Neural crest cell (in vitro differentiated cells): ENCODE measurements at regions not wholly inside any gene's neighbourhood (a gene's known extent, or its start where the extent isn't known, plus 50 kb on each side); places are given as distances from the start of the nearest gene placed in this dataset.

Experiments
- DNase-seq: peaks from one replicate; pipeline ENCODE4 v3.0.0; 2021; ENCODE audit warnings: low read depth, mixed read lengths, low spot score
- H3K27ac Mint-ChIP-seq: one replicate; pipeline ENCODE4 v1.8.0; 2021; ENCODE audit warnings: mild to moderate bottlenecking, mixed read lengths; ENCODE audit not compliant: unreplicated experiment
- H3K27me3 Mint-ChIP-seq: 2 replicates; pipeline ENCODE4 v1.8.0; 2021; ENCODE audit warnings: low read depth, mild to moderate bottlenecking, mixed read lengths
- H3K36me3 Mint-ChIP-seq: 2 replicates; pipeline ENCODE4 v1.8.0; 2021; ENCODE audit warnings: low read depth, mild to moderate bottlenecking, mixed read lengths
- H3K4me1 Mint-ChIP-seq: 2 replicates; pipeline ENCODE4 v1.8.0; 2021; ENCODE audit warnings: mixed read lengths
- H3K4me3 Mint-ChIP-seq: one replicate; pipeline ENCODE4 v1.8.0; 2021; ENCODE audit warnings: mild to moderate bottlenecking, mixed read lengths
- H3K9me3 Mint-ChIP-seq: 2 replicates; pipeline ENCODE4 v1.8.0; 2021; ENCODE audit warnings: mixed read lengths
- CTCF ChIP-seq: fragments of 200-600 bp; sonication (generic); conservative IDR thresholded peaks from 2 replicates; pipeline ENCODE4 v1.5.0; 2021; ENCODE audit warnings: antibody characterized with exemption, mild to moderate bottlenecking

GRCh38 chr15:92243227-92243626 is 150.5 kb upstream of the ST8SIA2 start:
- no peak for DNase-seq
- TF ChIP-seq CTCF = no peak
- Mint-ChIP-seq H3K4me1 (no peaks in the 10 kb centered on the region), H3K27me3 (peaks cover 38% of the 10 kb centered on the region), H3K9me3 (peaks cover 18% of the 10 kb centered on the region), H3K36me3 (peaks cover 3% of the 10 kb centered on the region), H3K4me3 (no peak overlapping the region), H3K27ac (no peak overlapping the region)

GRCh38 chr15:92244703-92245102 is 149.0 kb upstream of the ST8SIA2 start:
- no peaks in the 10 kb centered on the region for H3K4me1 Mint-ChIP-seq
- DNase-seq = no peak
- peak; percentile 27 for TF ChIP-seq CTCF
- no peaks in the 10 kb centered on the region for H3K36me3 Mint-ChIP-seq
- H3K4me3 Mint-ChIP-seq = no peak overlapping the region
- H3K27ac Mint-ChIP-seq = no peak overlapping the region
- peaks cover 10% of the 10 kb centered on the region for H3K9me3 Mint-ChIP-seq
- peaks cover 39% of the 10 kb centered on the region for H3K27me3 Mint-ChIP-seq

- Mint-ChIP-seq H3K4me3 (no peak overlapping the region), H3K9me3 (peaks cover 3% of the 10 kb centered on the region), H3K27me3 (peaks cover 39% of the 10 kb centered on the region), H3K27ac (no peak overlapping the region), H3K36me3 (no peaks in the 10 kb centered on the region), H3K4me1 (no peaks in the 10 kb centered on the region)
- no peak for TF ChIP-seq CTCF
- DNase-seq = no peak
Measured at GRCh38 chr15:92247649-92248242, 145.9 kb upstream of the ST8SIA2 start.

- no peak for DNase-seq
Measured at GRCh38 chr15:92266796-92267685, 126.6 kb upstream of the ST8SIA2 start.

GRCh38 chr15:92268900-92269299 is 124.8 kb upstream of the ST8SIA2 start:
- Mint-ChIP-seq H3K27ac (no peak overlapping the region), H3K4me3 (no peak overlapping the region)

More at GRCh38 chr15:92266796-92267685, 126.6 kb upstream of the ST8SIA2 start:
- no peak overlapping the region for H3K4me3 Mint-ChIP-seq
- H3K4me1 Mint-ChIP-seq = no peaks in the 10 kb centered on the region
- H3K27ac Mint-ChIP-seq = no peak overlapping the region
- H3K27me3 Mint-ChIP-seq = peaks cover 4% of the 10 kb centered on the region
- TF ChIP-seq CTCF = no peak
- H3K36me3 Mint-ChIP-seq = no peaks in the 10 kb centered on the region
- no peaks in the 10 kb centered on the region for H3K9me3 Mint-ChIP-seq

More at GRCh38 chr15:92268900-92269299, 124.8 kb upstream of the ST8SIA2 start:
- H3K36me3 Mint-ChIP-seq = no peaks in the 10 kb centered on the region
- TF ChIP-seq CTCF = no peak
- peaks cover 4% of the 10 kb centered on the region for H3K27me3 Mint-ChIP-seq
- no peaks in the 10 kb centered on the region for H3K4me1 Mint-ChIP-seq
- no peaks in the 10 kb centered on the region for H3K9me3 Mint-ChIP-seq
- no peak for DNase-seq
